ENCODE measurements at regions not wholly inside any gene's neighbourhood (a gene's known extent, or its start where the extent isn't known, plus 50 kb on each side); places are given as distances from the start of the nearest gene placed in this dataset.

GRCh38 chr4:120443116-120443515, 376.5 kb upstream of the MAD2L1 start:
- Mint-ChIP-seq H3K4me3 (no peak overlapping the region), H3K9me3 (no peaks in the 10 kb centered on the region), H3K27me3 (peaks cover 12% of the 10 kb centered on the region), H3K4me1 (peaks cover 2% of the 10 kb centered on the region), H3K27ac (no peak overlapping the region), H3K36me3 (ENCODE audit: low read depth) (no peaks in the 10 kb centered on the region)
- POLR2A ChIA-PET: interaction anchor here (0.6 kb wide), 1 partner anchor 16 kb away, joined by 3 read pairs; no protein-coding TSS in a partner anchor
- CTCF ChIA-PET: interaction anchor here (1.1 kb wide), 1 partner anchor 273 kb away, joined by 3 read pairs; no protein-coding TSS in a partner anchor
- no peak for DNase-seq

- Mint-ChIP-seq H3K27ac (no peak overlapping the region), H3K27me3 (peaks cover 12% of the 10 kb centered on the region), H3K4me1 (no peaks in the 10 kb centered on the region), H3K36me3 (ENCODE audit: low read depth) (no peaks in the 10 kb centered on the region), H3K4me3 (no peak overlapping the region), H3K9me3 (no peaks in the 10 kb centered on the region)
- no peak for DNase-seq
- ChIA-PET POLR2A (no interaction called here), CTCF (no interaction called here)
Observed at GRCh38 chr4:120440730-120441129, 374.1 kb upstream of the MAD2L1 start.

GRCh38 chr4:120435179-120435578, 368.5 kb upstream of the MAD2L1 start:
- Mint-ChIP-seq H3K9me3 (no peaks in the 10 kb centered on the region), H3K36me3 (ENCODE audit: low read depth) (no peaks in the 10 kb centered on the region), H3K4me3 (no peak overlapping the region), H3K27ac (no peak overlapping the region), H3K4me1 (no peaks in the 10 kb centered on the region), H3K27me3 (peaks cover under 1% of the 10 kb centered on the region)
- ChIA-PET POLR2A (no interaction called here), CTCF (no interaction called here)
- no peak for DNase-seq

GRCh38 chr4:120434756-120435155, 368.1 kb upstream of the MAD2L1 start:
- CTCF ChIA-PET: no interaction called here

GRCh38 chr4:120432301-120432860, 365.7 kb upstream of the MAD2L1 start:
- DNase-seq: no peak
- Mint-ChIP-seq H3K27me3 (no peaks in the 10 kb centered on the region), H3K27ac (no peak overlapping the region), H3K4me1 (no peaks in the 10 kb centered on the region), H3K9me3 (no peaks in the 10 kb centered on the region), H3K36me3 (ENCODE audit: low read depth) (no peaks in the 10 kb centered on the region), H3K4me3 (no peak overlapping the region)
- POLR2A ChIA-PET: no interaction called here
- CTCF ChIA-PET: no interaction called here

More at GRCh38 chr4:120434756-120435155, 368.1 kb upstream of the MAD2L1 start:
- POLR2A ChIA-PET: no interaction called here
- Mint-ChIP-seq H3K9me3 (no peaks in the 10 kb centered on the region), H3K4me3 (no peak overlapping the region), H3K36me3 (ENCODE audit: low read depth) (no peaks in the 10 kb centered on the region), H3K4me1 (no peaks in the 10 kb centered on the region), H3K27ac (no peak overlapping the region), H3K27me3 (no peaks in the 10 kb centered on the region)
- DNase-seq: no peak

GRCh38 chr4:120431180-120431579, 364.5 kb upstream of the MAD2L1 start:
- ChIA-PET CTCF (no interaction called here), POLR2A (no interaction called here)
- Mint-ChIP-seq H3K27me3 (no peaks in the 10 kb centered on the region), H3K9me3 (no peaks in the 10 kb centered on the region), H3K4me3 (no peak overlapping the region), H3K4me1 (no peaks in the 10 kb centered on the region), H3K36me3 (ENCODE audit: low read depth) (no peaks in the 10 kb centered on the region), H3K27ac (no peak overlapping the region)
- no peak for DNase-seq

- Mint-ChIP-seq H3K4me1 (no peaks in the 10 kb centered on the region), H3K36me3 (ENCODE audit: low read depth) (no peaks in the 10 kb centered on the region), H3K27me3 (no peaks in the 10 kb centered on the region), H3K9me3 (peaks cover 5% of the 10 kb centered on the region), H3K4me3 (no peak overlapping the region), H3K27ac (no peak overlapping the region)
- CTCF ChIA-PET: no interaction called here
- DNase-seq: no peak
- POLR2A ChIA-PET: no interaction called here
Observed at GRCh38 chr4:120418146-120418545, 351.5 kb upstream of the MAD2L1 start.

GRCh38 chr4:120415896-120416295, 349.2 kb upstream of the MAD2L1 start:
- Mint-ChIP-seq H3K36me3 (ENCODE audit: low read depth) (no peaks in the 10 kb centered on the region), H3K4me3 (no peak overlapping the region), H3K9me3 (peaks cover 5% of the 10 kb centered on the region), H3K4me1 (no peaks in the 10 kb centered on the region), H3K27me3 (no peaks in the 10 kb centered on the region), H3K27ac (no peak overlapping the region)
- POLR2A ChIA-PET: no interaction called here
- DNase-seq: no peak
- CTCF ChIA-PET: no interaction called here

- no peaks in the 10 kb centered on the region for H3K4me1 Mint-ChIP-seq
- H3K9me3 Mint-ChIP-seq: no peaks in the 10 kb centered on the region
- DNase-seq: no peak
- H3K27ac Mint-ChIP-seq: no peak overlapping the region
- POLR2A ChIA-PET: no interaction called here
- H3K27me3 Mint-ChIP-seq: no peaks in the 10 kb centered on the region
- H3K36me3 Mint-ChIP-seq (ENCODE audit: low read depth): no peaks in the 10 kb centered on the region
- CTCF ChIA-PET: no interaction called here
- H3K4me3 Mint-ChIP-seq: no peak overlapping the region
Observed at GRCh38 chr4:120406960-120407359, 340.3 kb upstream of the MAD2L1 start.

- no peak overlapping the region for H3K27ac Mint-ChIP-seq
- no peaks in the 10 kb centered on the region for H3K27me3 Mint-ChIP-seq
- H3K4me1 Mint-ChIP-seq: no peaks in the 10 kb centered on the region
- POLR2A ChIA-PET: no interaction called here
- H3K4me3 Mint-ChIP-seq: no peak overlapping the region
- H3K9me3 Mint-ChIP-seq: no peaks in the 10 kb centered on the region
- CTCF ChIA-PET: no interaction called here
- DNase-seq: no peak
- H3K36me3 Mint-ChIP-seq (ENCODE audit: low read depth): no peaks in the 10 kb centered on the region
Observed at GRCh38 chr4:120403296-120403695, 336.6 kb upstream of the MAD2L1 start.

GRCh38 chr4:120400441-120400840, 333.8 kb upstream of the MAD2L1 start:
- Mint-ChIP-seq H3K4me1 (no peaks in the 10 kb centered on the region), H3K27ac (no peak overlapping the region), H3K36me3 (ENCODE audit: low read depth) (no peaks in the 10 kb centered on the region), H3K9me3 (no peaks in the 10 kb centered on the region), H3K27me3 (no peaks in the 10 kb centered on the region), H3K4me3 (no peak overlapping the region)
- ChIA-PET POLR2A (no interaction called here), CTCF (no interaction called here)
- DNase-seq: no peak

- Mint-ChIP-seq H3K36me3 (ENCODE audit: low read depth) (no peaks in the 10 kb centered on the region), H3K27me3 (no peaks in the 10 kb centered on the region), H3K27ac (no peak overlapping the region), H3K4me3 (no peak overlapping the region), H3K9me3 (no peaks in the 10 kb centered on the region), H3K4me1 (no peaks in the 10 kb centered on the region)
- no peak for DNase-seq
- ChIA-PET POLR2A (no interaction called here), CTCF (interaction anchor here (0.6 kb wide), 1 partner anchor 44 kb away, joined by 3 read pairs; no protein-coding TSS in a partner anchor)
Observed at GRCh38 chr4:120399826-120400225, 333.2 kb upstream of the MAD2L1 start.

- H3K27me3 Mint-ChIP-seq: no peaks in the 10 kb centered on the region
- H3K36me3 Mint-ChIP-seq (ENCODE audit: low read depth): no peaks in the 10 kb centered on the region
- H3K9me3 Mint-ChIP-seq: no peaks in the 10 kb centered on the region
Observed at GRCh38 chr4:120395746-120396145, 329.1 kb upstream of the MAD2L1 start.

GRCh38 chr4:120355881-120356280, 289.2 kb upstream of the MAD2L1 start:
- no peak for DNase-seq
- ChIA-PET POLR2A (no interaction called here), CTCF (interaction anchor here (0.6 kb wide), 1 partner anchor 44 kb away, joined by 3 read pairs; no protein-coding TSS in a partner anchor)
- H3K4me3 Mint-ChIP-seq: no peak overlapping the region
- H3K36me3 Mint-ChIP-seq (ENCODE audit: low read depth): no peaks in the 10 kb centered on the region
- H3K9me3 Mint-ChIP-seq: no peaks in the 10 kb centered on the region
- H3K27ac Mint-ChIP-seq: no peak overlapping the region
- H3K4me1 Mint-ChIP-seq: no peaks in the 10 kb centered on the region
- no peaks in the 10 kb centered on the region for H3K27me3 Mint-ChIP-seq

More at GRCh38 chr4:120395746-120396145, 329.1 kb upstream of the MAD2L1 start:
- Mint-ChIP-seq H3K4me3 (no peak overlapping the region), H3K4me1 (no peaks in the 10 kb centered on the region), H3K27ac (no peak overlapping the region)
- CTCF ChIA-PET: no interaction called here
- POLR2A ChIA-PET: no interaction called here
- DNase-seq: no peak
